ENCODE measurements at regions not wholly inside any gene's neighbourhood (a gene's known extent, or its start where the extent isn't known, plus 50 kb on each side); places are given as distances from the start of the nearest gene placed in this dataset.
"Not testable (repeated sequence)": the region's sequence is repeated elsewhere in the genome, so short reads cannot be mapped to it uniquely, and the experiment has no call there.

DNA sequence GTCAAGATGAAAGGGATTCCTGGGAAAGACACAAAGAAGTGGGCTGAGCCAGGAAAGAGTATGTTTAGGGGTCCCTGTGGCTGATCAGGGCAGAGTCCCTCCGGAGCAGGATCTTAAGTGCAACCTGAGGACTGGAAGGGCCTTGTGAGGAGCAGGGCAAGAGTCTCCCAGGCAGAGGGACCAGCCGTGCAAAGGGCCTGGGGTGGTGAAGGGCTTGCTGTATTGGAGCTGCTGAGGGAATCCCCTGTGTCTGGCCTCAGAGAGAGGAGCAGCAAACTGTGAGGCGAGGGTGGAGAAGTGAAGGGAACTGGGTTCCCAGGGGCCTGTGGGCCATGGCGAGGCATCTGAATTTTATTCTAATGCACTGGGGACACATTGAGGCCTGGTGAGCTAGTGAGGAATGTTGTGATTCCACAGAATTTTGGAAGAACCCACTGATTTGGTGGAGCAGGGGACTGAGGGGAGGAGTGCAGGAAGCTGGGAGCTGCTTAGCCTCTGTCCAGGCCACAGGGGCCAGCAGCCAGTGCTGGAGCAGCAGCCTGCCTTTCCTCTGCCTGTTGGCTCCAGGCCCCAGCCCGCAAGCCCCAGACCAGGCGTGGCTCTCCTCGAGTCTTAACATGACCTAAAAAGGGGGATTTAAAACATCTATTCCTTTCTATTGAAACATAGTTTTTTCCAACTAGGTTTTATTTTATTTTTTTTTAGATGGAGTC is 138.4 kb upstream of the IGFBP3 start:
- intact Hi-C loops (cut with DNase I): no loop called here
- H3K4me3 ChIP-seq: no peak overlapping the region
- no peaks in the 10 kb centered on the region for H3K4me1 ChIP-seq
- H3K27ac ChIP-seq: no peak overlapping the region
- FAIRE-seq: no peak
- no peaks in the 10 kb centered on the region for H3K27me3 ChIP-seq
- H3K36me3 ChIP-seq: no peaks in the 10 kb centered on the region
- 75 to 79% methylated on average over 7 of the region's 7 CpGs for WGBS, 2 donors
- TF ChIP-seq, protein P1, sequence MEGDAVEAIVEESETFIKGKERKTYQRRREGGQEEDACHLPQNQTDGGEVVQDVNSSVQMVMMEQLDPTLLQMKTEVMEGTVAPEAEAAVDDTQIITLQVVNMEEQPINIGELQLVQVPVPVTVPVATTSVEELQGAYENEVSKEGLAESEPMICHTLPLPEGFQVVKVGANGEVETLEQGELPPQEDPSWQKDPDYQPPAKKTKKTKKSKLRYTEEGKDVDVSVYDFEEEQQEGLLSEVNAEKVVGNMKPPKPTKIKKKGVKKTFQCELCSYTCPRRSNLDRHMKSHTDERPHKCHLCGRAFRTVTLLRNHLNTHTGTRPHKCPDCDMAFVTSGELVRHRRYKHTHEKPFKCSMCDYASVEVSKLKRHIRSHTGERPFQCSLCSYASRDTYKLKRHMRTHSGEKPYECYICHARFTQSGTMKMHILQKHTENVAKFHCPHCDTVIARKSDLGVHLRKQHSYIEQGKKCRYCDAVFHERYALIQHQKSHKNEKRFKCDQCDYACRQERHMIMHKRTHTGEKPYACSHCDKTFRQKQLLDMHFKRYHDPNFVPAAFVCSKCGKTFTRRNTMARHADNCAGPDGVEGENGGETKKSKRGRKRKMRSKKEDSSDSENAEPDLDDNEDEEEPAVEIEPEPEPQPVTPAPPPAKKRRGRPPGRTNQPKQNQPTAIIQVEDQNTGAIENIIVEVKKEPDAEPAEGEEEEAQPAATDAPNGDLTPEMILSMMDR (IDR thresholded peaks at IDR 0.05): no peak
- ATAC-seq: peak in 3 of 4 donors; percentile 42 to 71 (median 63)
- DNase-seq: peak in 3 of 6 donors; percentile 13 to 54 (median 33)
- no peaks in the 10 kb centered on the region for H3K9me3 ChIP-seq

DNA sequence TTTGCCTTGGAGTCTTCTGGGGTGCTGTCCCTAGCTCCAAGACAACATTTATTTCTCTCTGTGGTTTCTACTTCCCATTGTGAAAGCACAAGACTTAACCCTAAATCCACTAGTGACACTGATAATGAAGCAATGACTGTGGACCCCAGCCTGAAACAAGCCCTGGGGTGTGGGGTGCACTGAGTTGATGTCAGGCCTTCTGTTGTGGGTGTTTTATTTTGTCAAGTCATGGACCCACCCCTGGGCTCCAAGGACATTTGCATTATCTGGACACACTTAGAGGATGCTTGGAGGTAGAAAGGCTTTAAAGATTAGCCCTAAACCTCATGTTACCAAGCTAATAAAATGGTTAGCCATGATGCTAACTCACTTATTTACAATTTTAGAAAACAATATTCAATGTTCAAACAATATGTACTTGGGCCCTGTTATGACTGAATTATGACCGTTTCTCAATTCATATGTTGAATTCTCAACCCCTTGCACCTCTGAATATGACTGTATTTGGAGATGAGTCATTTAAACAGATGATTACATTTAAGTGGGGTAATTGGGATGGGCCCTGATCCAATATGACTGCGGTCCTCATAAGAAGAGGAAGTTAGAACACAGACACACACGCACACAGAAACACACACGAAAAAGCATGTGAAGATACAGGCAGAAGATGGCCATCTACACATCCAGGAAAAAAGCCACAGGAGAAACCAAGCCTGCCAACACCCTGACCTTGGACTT is 137.2 kb upstream of the IGFBP3 start:
- TF ChIP-seq, protein P1 (IDR thresholded peaks at IDR 0.05): no peak
- ATAC-seq (no peak), FAIRE-seq (no peak), DNase-seq (no peak)
- H3K27ac ChIP-seq: no peak overlapping the region
- 75 to 87% methylated on average over 4 of the region's 4 CpGs for WGBS, 2 donors
- no peaks in the 10 kb centered on the region for H3K9me3 ChIP-seq
- intact Hi-C loops (cut with DNase I): no loop called here
- H3K4me1 ChIP-seq: no peaks in the 10 kb centered on the region
- no peaks in the 10 kb centered on the region for H3K36me3 ChIP-seq
- no peaks in the 10 kb centered on the region for H3K27me3 ChIP-seq
- H3K4me3 ChIP-seq: no peak overlapping the region

DNA sequence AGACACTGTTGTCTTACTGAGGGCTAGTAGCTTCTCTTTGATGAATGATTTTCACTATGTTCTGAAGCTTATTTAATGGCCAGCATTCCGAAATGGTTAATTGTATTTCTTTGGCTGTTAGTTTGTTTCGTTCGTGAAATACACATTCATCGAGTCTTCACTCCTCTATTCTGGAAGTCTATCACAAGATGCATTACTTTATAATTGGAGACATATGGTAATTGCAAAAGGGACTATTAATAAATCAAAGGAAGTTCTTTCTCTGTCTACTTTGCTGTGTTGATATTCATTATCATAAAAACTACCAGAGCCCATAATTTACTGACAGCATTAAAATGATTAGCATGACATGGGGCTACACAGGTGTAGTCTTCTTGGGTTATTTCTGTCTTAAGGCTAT is 133.8 kb upstream of the IGFBP3 start:
- WGBS, 2 donors: 81 to 84% methylated on average over 4 of the region's 4 CpGs
- FAIRE-seq (no peak), ATAC-seq (no peak), DNase-seq (no peak)
- Histone ChIP-seq H3K36me3 (no peaks in the 10 kb centered on the region), H3K4me3 (no peak overlapping the region), H3K9me3 (no peaks in the 10 kb centered on the region), H3K4me1 (no peaks in the 10 kb centered on the region), H3K27ac (no peak overlapping the region), H3K27me3 (no peaks in the 10 kb centered on the region)
- intact Hi-C loops (cut with DNase I): no loop called here
- TF ChIP-seq, protein P1 (IDR thresholded peaks at IDR 0.05): no peak

DNA sequence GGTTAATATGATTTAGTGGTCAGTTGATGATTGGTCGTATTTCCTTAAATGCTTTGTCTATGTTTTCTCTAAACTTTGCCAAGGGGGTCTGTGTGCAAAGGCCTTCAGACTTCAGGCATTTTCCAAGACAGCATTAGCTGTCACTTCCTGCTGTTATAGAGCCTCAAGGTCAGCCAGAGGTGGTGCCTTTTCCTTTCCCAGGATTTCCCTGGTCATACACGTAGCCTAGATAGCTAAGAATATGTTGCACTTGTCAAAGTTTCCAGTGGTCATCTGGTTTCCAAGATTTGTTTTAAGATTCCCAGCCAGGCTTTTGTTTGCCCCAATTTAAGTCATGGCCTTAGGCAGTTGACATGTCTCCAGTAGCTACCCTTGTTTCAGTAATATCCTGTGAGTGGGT is 133.2 kb upstream of the IGFBP3 start:
- no peak overlapping the region for H3K4me3 ChIP-seq
- H3K4me1 ChIP-seq: no peaks in the 10 kb centered on the region
- 21 to 28% methylated on average over 2 of the region's 2 CpGs for WGBS, 2 donors
- DNase-seq: no peak
- intact Hi-C loops (cut with DNase I): no loop called here
- H3K27me3 ChIP-seq: no peaks in the 10 kb centered on the region
- ATAC-seq: peak in 1 of 4 donors; percentile 61
- H3K36me3 ChIP-seq: no peaks in the 10 kb centered on the region
- TF ChIP-seq, protein P1 (IDR thresholded peaks at IDR 0.05): no peak
- H3K27ac ChIP-seq: no peak overlapping the region
- FAIRE-seq: no peak
- no peaks in the 10 kb centered on the region for H3K9me3 ChIP-seq

DNA sequence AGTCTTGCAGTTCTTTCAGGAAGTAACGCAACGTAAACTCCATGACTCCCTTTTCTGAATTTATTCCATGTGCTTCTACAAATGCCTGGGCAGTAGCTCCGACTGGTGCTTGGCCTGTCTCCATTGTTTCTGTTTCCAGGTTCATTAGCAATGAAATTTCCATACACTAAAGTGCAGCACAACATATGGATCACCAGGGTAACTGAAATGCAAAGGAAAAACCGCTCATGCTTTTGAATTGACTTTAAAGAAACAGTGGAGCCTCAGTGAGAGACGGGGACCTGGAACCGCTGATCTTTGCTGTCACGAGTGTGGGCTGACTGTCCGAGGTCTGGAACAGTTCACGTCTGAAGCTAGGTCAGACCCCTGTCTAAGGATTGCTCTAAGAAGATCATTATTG is 126.5 kb upstream of the IGFBP3 start:
- Histone ChIP-seq H3K27me3 (no peaks in the 10 kb centered on the region), H3K27ac (no peak overlapping the region), H3K36me3 (no peaks in the 10 kb centered on the region), H3K9me3 (no peaks in the 10 kb centered on the region), H3K4me3 (no peak overlapping the region), H3K4me1 (no peaks in the 10 kb centered on the region)
- 61 to 72% methylated on average over 9 of the region's 9 CpGs for WGBS, 2 donors
- TF ChIP-seq, protein P1 (IDR thresholded peaks at IDR 0.05): no peak
- intact Hi-C loops (cut with DNase I): no loop called here
- DNase-seq (no peak), ATAC-seq (no peak), FAIRE-seq (no peak)

DNA sequence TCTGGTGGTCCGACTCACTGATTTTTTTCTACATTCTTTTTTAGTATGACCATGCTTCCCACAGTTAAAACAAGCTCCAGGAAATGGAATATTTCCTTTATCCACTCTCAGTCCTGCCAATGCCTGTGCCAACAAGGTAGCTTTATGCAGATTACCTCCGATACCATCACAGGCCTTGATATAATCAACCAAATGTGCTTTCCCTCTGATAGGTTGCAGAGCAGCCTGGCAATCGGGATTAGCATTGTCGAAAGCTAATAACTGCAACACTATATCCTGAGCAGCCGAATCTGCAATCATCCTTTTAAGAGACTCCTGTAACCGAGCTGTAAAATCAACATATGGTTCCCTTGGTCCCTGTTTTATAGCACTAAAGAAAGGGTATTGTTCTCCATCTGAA is 122.3 kb upstream of the IGFBP3 start:
- not testable (repeated sequence) for ATAC-seq, DNase-seq
- 72 to 80% methylated on average over 6 of the region's 6 CpGs for WGBS, 2 donors

DNA sequence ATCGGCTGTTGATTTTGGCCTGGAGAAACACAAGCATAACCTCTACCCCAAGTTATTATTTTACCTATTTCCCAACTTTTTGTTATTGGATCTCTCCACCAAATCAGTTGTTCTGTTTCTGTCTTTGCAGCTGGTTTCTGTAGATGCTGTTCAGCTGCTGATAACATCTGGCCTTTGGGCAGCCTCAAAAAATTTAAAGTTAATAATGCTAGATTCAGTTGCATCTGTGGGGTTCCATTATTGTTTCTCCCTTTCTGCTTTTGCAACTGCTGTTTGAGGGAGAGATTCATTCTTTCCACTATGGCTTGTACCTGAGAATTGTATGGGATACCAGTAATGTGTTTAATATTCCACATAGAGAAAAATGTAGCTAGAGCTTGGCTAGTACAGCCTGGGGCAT is 118.7 kb upstream of the IGFBP3 start:
- H3K9me3 ChIP-seq; H3K27ac ChIP-seq; FAIRE-seq; intact Hi-C loops (cut with DNase I); H3K4me1 ChIP-seq; H3K36me3 ChIP-seq; ATAC-seq; DNase-seq; H3K27me3 ChIP-seq; H3K4me3 ChIP-seq: not testable (repeated sequence)
- 57 to 64% methylated on average over 1 of the region's 1 CpG for WGBS, 2 donors

More for the DNA sequence above, 122.3 kb upstream of the IGFBP3 start:
- H3K27me3 ChIP-seq; intact Hi-C loops (cut with DNase I); H3K9me3 ChIP-seq; H3K27ac ChIP-seq; H3K36me3 ChIP-seq; FAIRE-seq; H3K4me1 ChIP-seq; H3K4me3 ChIP-seq: not testable (repeated sequence)
